B cell (primary cell): ENCODE measurements at regions not wholly inside any gene's neighbourhood (a gene's known extent, or its start where the extent isn't known, plus 50 kb on each side); places are given as distances from the start of the nearest gene placed in this dataset.

Source experiments
- ATAC-seq: fragments of 200-7000 bp; cut with Tn5 transposase; one replicate; pipeline ENCODE4 v1.10.0; 2021; ENCODE audit warnings: low read depth, mild to moderate bottlenecking, moderate number of reproducible peaks, moderate library complexity
- CTCF ChIA-PET: fragments of 350-600 bp; sonication (Branson Sonifier 250); formaldehyde crosslinking; loops from one replicate; lab custom pipeline; 2021; ENCODE audit warnings: antibody characterized with exemption, inconsistent platforms; lab: Charles Lee
- POLR2A ChIA-PET: fragments of 350-600 bp; sonication (Branson Sonifier 250); formaldehyde crosslinking; loops from one replicate; lab custom pipeline; 2021; ENCODE audit warnings: antibody characterized with exemption; lab: Charles Lee
- DNase-seq: peaks from one replicate; pipeline ENCODE4 v3.0.0; 2013
- H2AFZ ChIP-seq: 2 replicates; pipeline ENCODE4 v1.6.1; 2012; ENCODE audit warnings: mild to moderate bottlenecking, low read depth, low read length; ENCODE audit not compliant: insufficient read depth, poor library complexity, severe bottlenecking
- H3K27ac ChIP-seq, 2 donors: 1 replicate in 1 of 2; 2 replicates in 1 of 2; pipeline ENCODE4 v1.5.1; 2012 to 2013; ENCODE audit warnings: low read length in 2 of 2, mild to moderate bottlenecking in 2 of 2, moderate library complexity in 1 of 2
- H3K27me3 ChIP-seq, 4 experiments: fragments of 200-600 bp in 1 of 4; sonication (generic) in 1 of 4; replicated peaks in 1 of 4; 1 replicate in 2 of 4; 2 replicates in 2 of 4; pipeline versions ENCODE4 v1.6.1 to v1.7.0; 2013 to 2016; ENCODE audit warnings: low read length in 3 of 4, mild to moderate bottlenecking in 2 of 4, mixed read lengths in 1 of 4, moderate library complexity in 1 of 4; ENCODE audit not compliant: insufficient read depth in 4 of 4, control insufficient read depth in 3 of 4; ENCODE audit errors: control extremely low read depth in 1 of 4
- H3K36me3 ChIP-seq, 2 experiments: replicated peaks in 1 of 2; 1 replicate in 1 of 2; 2 replicates in 1 of 2; pipeline versions ENCODE4 v1.6.1 to v1.7.1; 2013; ENCODE audit warnings: low read length in 1 of 2; ENCODE audit not compliant: insufficient read depth in 2 of 2, control insufficient read depth in 1 of 2; ENCODE audit errors: control extremely low read depth in 1 of 2, extremely low read depth in 1 of 2
- H3K4me1 ChIP-seq, 2 donors: fragments of 200-600 bp in 1 of 2; sonication (generic) in 1 of 2; 1 replicate in 1 of 2; 2 replicates in 1 of 2; pipeline versions ENCODE4 v1.5.1 to v1.6.1; 2013 to 2017; ENCODE audit warnings: low read length in 2 of 2; ENCODE audit not compliant: control insufficient read depth in 2 of 2, insufficient read depth in 2 of 2
- H3K4me2 ChIP-seq: replicated peaks from 2 replicates; pipeline ENCODE3; 2012; ENCODE audit warnings: mild to moderate bottlenecking, low read depth, low read length; ENCODE audit not compliant: poor library complexity, severe bottlenecking
- H3K4me3 ChIP-seq, 5 experiments: fragments of 200-600 bp in 1 of 5; sonication (generic) in 1 of 5; 1 replicate in 3 of 5; 2 replicates in 2 of 5; pipeline versions ENCODE4 v1.5.1 to v1.7.0; 2011 to 2016; ENCODE audit warnings: low read length in 4 of 5, mild to moderate bottlenecking in 4 of 5, low read depth in 2 of 5, control low read depth in 1 of 5, moderate library complexity in 1 of 5; ENCODE audit not compliant: insufficient read depth in 1 of 5; ENCODE audit errors: control extremely low read depth in 1 of 5, extremely low read depth in 1 of 5
- H3K79me2 ChIP-seq: fragments of 200-600 bp; sonication (generic); one replicate; pipeline ENCODE4 v1.6.0; 2016; ENCODE audit warnings: low read length; ENCODE audit not compliant: control insufficient read depth, insufficient read depth
- H3K9ac ChIP-seq: fragments of 200-600 bp; sonication (generic); 2 replicates; pipeline ENCODE4 v1.6.1; 2017; ENCODE audit warnings: mild to moderate bottlenecking, low read length, moderate library complexity
- H3K9me3 ChIP-seq, 3 donors: one replicate each; pipeline versions ENCODE4 v1.6.1 to v1.7.1; 2013; ENCODE audit warnings: low read length in 2 of 3; ENCODE audit not compliant: control insufficient read depth in 2 of 3, insufficient read depth in 1 of 3; ENCODE audit errors: control extremely low read depth in 1 of 3
- H4K20me1 ChIP-seq: 2 replicates; pipeline ENCODE4 v1.6.0; 2012; ENCODE audit warnings: mild to moderate bottlenecking, low read length; ENCODE audit not compliant: insufficient read depth, control insufficient read depth, poor library complexity, severe bottlenecking
- H3K27ac Mint-ChIP-seq: one replicate; pipeline ENCODE4 v1.8.0; 2021; ENCODE audit warnings: mixed read lengths
- H3K27me3 Mint-ChIP-seq: one replicate; pipeline ENCODE4 v1.8.0; 2021; ENCODE audit warnings: mixed read lengths
- H3K4me1 Mint-ChIP-seq: one replicate; pipeline ENCODE4 v1.8.0; 2021; ENCODE audit warnings: mixed read lengths
- H3K4me3 Mint-ChIP-seq: one replicate; pipeline ENCODE4 v1.8.0; 2021; ENCODE audit warnings: mixed read lengths
- H3K9me3 Mint-ChIP-seq: one replicate; pipeline ENCODE4 v1.8.0; 2022; ENCODE audit warnings: mixed read lengths; ENCODE audit not compliant: insufficient read depth
- CTCF ChIP-seq: fragments of 200-600 bp; IDR thresholded peaks from one replicate; pipeline ENCODE4 v1.8.0; 2022; ENCODE audit warnings: antibody characterized with exemption, mild to moderate bottlenecking
- EZH2 ChIP-seq: IDR thresholded peaks from 2 replicates; pipeline ENCODE4 v1.6.1; 2012; ENCODE audit warnings: borderline replicate concordance, low read depth, mild to moderate bottlenecking, moderate library complexity, low read length; ENCODE audit not compliant: insufficient read depth, poor library complexity, severe bottlenecking
- WGBS: methylation state at CpG from one replicate; pipeline ENCODE4 v1.1.5; 2013; ENCODE audit warnings: missing lambda C conversion rate; ENCODE audit not compliant: insufficient coverage; 5-methylcytosine and 5-hydroxymethylcytosine counted together
- intact Hi-C: fragments of 100-400 bp; cut with micrococcal nuclease; formaldehyde crosslinking; loops from one replicate; pipeline ENCODE4 v1.10.0; 2022

GRCh38 chr14:98889836-98890185 is 382.2 kb downstream of the BCL11B start:
- Histone ChIP-seq H3K79me2 (no peaks in the 10 kb centered on the region), H3K9ac (no peak overlapping the region), H3K4me3 (no peak overlapping the region), H3K36me3 (no peaks in the 10 kb centered on the region), H3K27me3 (no peaks in the 10 kb centered on the region), H3K4me2 (no peak overlapping the region), H3K9me3 (peaks cover 0 to 56% (median 0%) of the 10 kb centered on the region in 3 donors), H4K20me1 (no peaks in the 10 kb centered on the region), H2AFZ (no peak overlapping the region), H3K4me1 (no peaks in the 10 kb centered on the region), H3K27ac (no peak overlapping the region)
- WGBS = 98% methylated on average over 8 of the region's 8 CpGs
- H3K9me3 Mint-ChIP-seq = peaks cover 2% of the 10 kb centered on the region
- H3K4me1 Mint-ChIP-seq = no peaks in the 10 kb centered on the region
- H3K27me3 Mint-ChIP-seq = no peaks in the 10 kb centered on the region
- ATAC-seq (no peak), DNase-seq (no peak)
- POLR2A ChIA-PET = no interaction called here
- H3K27ac Mint-ChIP-seq = no peak overlapping the region
- intact Hi-C loops = no loop called here
- CTCF ChIA-PET = no interaction called here
- TF ChIP-seq CTCF = no peak
- TF ChIP-seq EZH2 = no peak
- no peak overlapping the region for H3K4me3 Mint-ChIP-seq

GRCh38 chr14:98890556-98891340 is 381.2 kb downstream of the BCL11B start:
- Mint-ChIP-seq H3K4me1 (no peaks in the 10 kb centered on the region), H3K9me3 (peaks cover 2% of the 10 kb centered on the region), H3K27me3 (no peaks in the 10 kb centered on the region), H3K27ac (no peak overlapping the region), H3K4me3 (no peak overlapping the region)
- H3K4me2 ChIP-seq = no peak overlapping the region
- TF ChIP-seq EZH2 (no peak), CTCF (no peak)
- WGBS = 61% methylated on average over 3 of the region's 13 CpGs
- DNase-seq (no peak), ATAC-seq (no peak)
- intact Hi-C loops = no loop called here
- H3K4me1 ChIP-seq = no peaks in the 10 kb centered on the region
- no peak overlapping the region for H3K27ac ChIP-seq
- no peaks in the 10 kb centered on the region for H4K20me1 ChIP-seq
- H3K4me3 ChIP-seq = no peak overlapping the region
- no peak overlapping the region for H2AFZ ChIP-seq
- ChIA-PET POLR2A (no interaction called here), CTCF (no interaction called here)
- no peaks in the 10 kb centered on the region for H3K27me3 ChIP-seq
- H3K79me2 ChIP-seq = no peaks in the 10 kb centered on the region
- H3K9me3 ChIP-seq = peaks cover 0 to 56% (median 0%) of the 10 kb centered on the region in 3 donors
- no peak overlapping the region for H3K9ac ChIP-seq
- H3K36me3 ChIP-seq = no peaks in the 10 kb centered on the region
